ENCODE measurements at regions not wholly inside any gene's neighbourhood (a gene's known extent, or its start where the extent isn't known, plus 50 kb on each side); places are given as distances from the start of the nearest gene placed in this dataset.

DNA sequence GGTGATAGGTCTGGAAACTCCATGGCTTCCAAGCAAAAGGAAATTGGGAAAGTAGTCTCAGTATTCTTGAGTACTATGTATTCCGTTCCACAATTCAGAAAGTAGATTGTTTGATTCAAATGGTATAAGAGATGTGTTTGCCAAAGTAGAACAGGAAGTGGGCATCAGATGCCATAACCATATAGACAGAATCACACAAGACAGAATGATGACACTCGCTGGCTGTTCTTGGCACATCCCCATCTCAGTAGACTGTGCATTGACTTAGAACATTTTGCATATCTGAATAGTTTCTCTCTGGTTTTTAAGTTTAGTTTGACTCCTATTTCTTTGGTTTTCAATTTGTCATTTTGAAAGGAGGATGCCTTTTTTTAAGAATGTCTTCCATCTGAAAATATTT lies 221.1 kb upstream of the RGS6 start:
- intact Hi-C loops (cut with micrococcal nuclease), result no loop called here

More for the DNA sequence above, 221.1 kb upstream of the RGS6 start:
- Histone ChIP-seq H3K4me3 (replicated peaks in 1 of 3; ENCODE audit: insufficient read depth in 1 of 3, low read depth in 1 of 3, low read length in 3 of 3) (no peak overlapping the region), H3K36me3 (ENCODE audit: control insufficient read depth in 2 of 2, extremely low read depth in 1 of 2, insufficient read depth in 2 of 2, low read length in 2 of 2) (peaks cover 0 to 2% of the 10 kb centered on the region in 2 experiments), H2AFZ (ENCODE audit: low read depth, low read length) (no peak overlapping the region), H3K27ac (ENCODE audit: insufficient read depth, low read depth, low read length) (no peak overlapping the region), H3K9me3 (replicated peaks; ENCODE audit: control insufficient read depth, insufficient read depth, low read length) (no peaks in the 10 kb centered on the region), H4K20me1 (replicated peaks; ENCODE audit: control insufficient read depth, extremely low read depth, insufficient read depth, low read length) (no peaks in the 10 kb centered on the region), H3K27me3 (ENCODE audit: control insufficient read depth in 2 of 2, insufficient read depth in 2 of 2, low read length in 2 of 2) (no peaks in the 10 kb centered on the region), H3K9ac (replicated peaks; ENCODE audit: extremely low read depth, insufficient read depth, low read length) (no peak overlapping the region), H3K79me2 (ENCODE audit: control insufficient read depth, insufficient read depth, low read length) (no peaks in the 10 kb centered on the region), H3K4me2 (ENCODE audit: insufficient read depth, low read length) (no peak overlapping the region), H3K4me1 (ENCODE audit: control insufficient read depth, extremely low read depth, insufficient read depth, low read length) (no peaks in the 10 kb centered on the region), H3K9me1 (replicated peaks; ENCODE audit: control insufficient read depth, extremely low read depth, insufficient read depth, low read length) (no peaks in the 10 kb centered on the region)
- ChIA-PET POLR2A (interaction anchor here (0.7 kb wide), 1 partner anchor 8 kb away, joined by 3 read pairs; no protein-coding TSS in a partner anchor), CTCF (interaction anchor here (1.2 to 2.7 kb wide), 4 partner anchors 9 to 42 kb away, joined by 3 to 15 read pairs (median 5); no protein-coding TSS in a partner anchor)
- BruUV-seq (replicated peaks), result no TSS peak
- dilution Hi-C loops (cut with MboI; ENCODE audit: extremely low pct_ligation_motif_present, low sequenced_read_pairs), result no loop called here
- FAIRE-seq (peak; percentile 4), DNase-seq (ENCODE audit: low read depth, low spot score) (no peak)
- TF ChIP-seq EZH2 (IDR thresholded peaks at IDR 0.05; ENCODE audit: borderline replicate concordance, low read depth, low read length, severe bottlenecking) (no peak), MYC (IDR thresholded peaks at IDR 0.05; ENCODE audit: low read depth, low read length) (no peak), POLR2AphosphoS5 (IDR thresholded peaks at IDR 0.05; ENCODE audit: insufficient read depth, low read depth, low read length) (no peak), GATA2 (IDR thresholded peaks at IDR 0.05; ENCODE audit: insufficient read depth, insufficient read length, low read depth, low read length) (no peak), MAX (IDR thresholded peaks at IDR 0.05; ENCODE audit: insufficient read depth, insufficient read length) (no peak), POLR2A (IDR thresholded peaks at IDR 0.05; ENCODE audit: low read depth, low read length) (no peak), CTCF (IDR thresholded peaks at IDR 0.05; ENCODE audit: extremely low read depth in 1 of 2, insufficient read depth in 1 of 2, low read depth in 1 of 2, low read length in 2 of 2) (no peak)
